ENCODE measurements at regions not wholly inside any gene's neighbourhood (a gene's known extent, or its start where the extent isn't known, plus 50 kb on each side); places are given as distances from the start of the nearest gene placed in this dataset.

DNA sequence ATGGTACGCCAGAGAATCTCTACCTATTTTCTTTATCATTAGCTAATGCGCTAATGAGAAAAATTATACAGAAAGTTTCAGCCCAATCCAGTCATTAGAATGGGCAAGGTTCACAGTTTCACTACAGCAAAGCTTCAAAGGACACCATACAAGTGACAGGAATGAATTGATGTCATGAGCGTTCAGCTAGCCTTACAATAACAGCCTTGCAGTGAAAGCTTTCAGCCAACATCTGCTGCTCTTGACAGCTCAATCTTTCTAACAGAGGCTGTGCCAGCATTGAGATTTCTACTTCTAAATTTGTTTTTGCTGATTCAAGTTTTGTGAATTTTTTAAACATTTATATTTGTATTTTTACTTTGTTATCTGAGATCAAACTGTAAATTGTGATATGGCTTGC is 302.4 kb upstream of the FAM174A start:
- no peaks in the 10 kb centered on the region for H3K36me3 ChIP-seq
- TF ChIP-seq POLR2A (IDR thresholded peaks at IDR 0.05): no peak
- no peak for TF ChIP-seq EP300 (IDR thresholded peaks at IDR 0.05)
- TF ChIP-seq CTCF (IDR thresholded peaks at IDR 0.05): no peak
- no peak for TF ChIP-seq POLR2AphosphoS5 (IDR thresholded peaks at IDR 0.05)
- no peaks in the 10 kb centered on the region for H3K27me3 ChIP-seq
- no peaks in the 10 kb centered on the region for H3K4me1 ChIP-seq
- no peak overlapping the region for H3K4me3 ChIP-seq
- H3K27ac ChIP-seq: no peak overlapping the region
- H3K9me3 ChIP-seq: peaks cover 7% of the 10 kb centered on the region
- DNase-seq (ENCODE audit: low spot score in 2 of 2): no peak
- 71% methylated on average over 3 of the region's 3 CpGs for WGBS

- Histone ChIP-seq H3K27me3 (no peaks in the 10 kb centered on the region), H3K4me1 (no peaks in the 10 kb centered on the region), H3K4me3 (no peak overlapping the region), H3K9me3 (no peaks in the 10 kb centered on the region), H3K36me3 (no peaks in the 10 kb centered on the region), H3K27ac (no peak overlapping the region)
- 78% methylated on average over 1 of the region's 1 CpG for WGBS
- TF ChIP-seq EP300 (IDR thresholded peaks at IDR 0.05) (no peak), POLR2A (IDR thresholded peaks at IDR 0.05) (no peak), CTCF (IDR thresholded peaks at IDR 0.05) (no peak), POLR2AphosphoS5 (IDR thresholded peaks at IDR 0.05) (no peak)
- no peak for DNase-seq (ENCODE audit: low spot score in 2 of 2)
Measured at GRCh38 chr5:100188778-100189177, 346.4 kb upstream of the FAM174A start.

DNA sequence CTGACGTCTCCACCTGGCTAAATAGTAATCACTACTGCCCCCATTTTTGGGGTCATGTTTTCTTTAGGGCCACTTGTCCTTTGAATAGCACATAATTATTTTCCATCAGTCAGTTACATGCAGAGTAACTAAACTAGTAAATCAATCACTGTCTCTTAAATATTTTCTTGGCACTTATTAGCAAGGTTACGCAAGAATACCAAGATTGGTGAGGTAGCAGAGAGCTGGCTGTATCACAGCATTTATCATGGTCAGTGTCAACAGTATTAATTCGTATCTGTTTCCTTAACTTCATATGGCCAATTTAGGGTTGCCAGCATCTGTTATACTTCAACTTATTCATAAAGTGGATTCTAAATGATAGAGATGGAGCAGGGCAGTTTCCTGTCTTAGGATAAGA is 346.8 kb upstream of the FAM174A start:
- Histone ChIP-seq H3K4me3 (no peak overlapping the region), H3K36me3 (no peaks in the 10 kb centered on the region), H3K27ac (no peak overlapping the region), H3K4me1 (no peaks in the 10 kb centered on the region), H3K27me3 (no peaks in the 10 kb centered on the region), H3K9me3 (no peaks in the 10 kb centered on the region)
- WGBS: 63% methylated on average over 3 of the region's 3 CpGs
- TF ChIP-seq CTCF (IDR thresholded peaks at IDR 0.05): no peak
- no peak for TF ChIP-seq EP300 (IDR thresholded peaks at IDR 0.05)
- no peak for TF ChIP-seq POLR2AphosphoS5 (IDR thresholded peaks at IDR 0.05)
- no peak for TF ChIP-seq POLR2A (IDR thresholded peaks at IDR 0.05)
- DNase-seq (ENCODE audit: low spot score in 2 of 2): no peak

DNA sequence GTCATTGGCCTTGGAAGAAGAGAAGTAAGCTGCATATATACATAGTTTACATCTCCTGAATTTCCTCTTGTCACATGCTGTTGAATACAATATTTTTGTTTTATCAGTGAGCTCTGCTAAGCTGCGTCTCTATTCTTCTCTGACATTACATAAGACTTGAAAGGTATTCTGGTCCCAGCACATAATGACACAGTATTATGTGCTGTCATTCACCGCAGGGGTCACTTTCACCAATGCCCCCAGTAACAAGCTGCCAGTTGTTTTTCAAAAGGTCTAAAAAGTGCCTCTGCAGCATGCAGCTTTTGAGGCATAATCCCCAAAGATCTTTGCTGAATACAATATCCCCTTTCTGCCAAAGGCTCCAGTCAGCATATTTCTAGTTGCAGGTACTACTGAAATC is 349.0 kb upstream of the FAM174A start:
- Histone ChIP-seq H3K4me1 (no peaks in the 10 kb centered on the region), H3K4me3 (no peak overlapping the region), H3K36me3 (no peaks in the 10 kb centered on the region), H3K27ac (no peak overlapping the region), H3K27me3 (no peaks in the 10 kb centered on the region), H3K9me3 (no peaks in the 10 kb centered on the region)
- WGBS: 82% methylated on average over 2 of the region's 2 CpGs
- no peak for DNase-seq (ENCODE audit: low spot score in 2 of 2)
- TF ChIP-seq POLR2A (IDR thresholded peaks at IDR 0.05) (no peak), CTCF (IDR thresholded peaks at IDR 0.05) (no peak), EP300 (IDR thresholded peaks at IDR 0.05) (no peak), POLR2AphosphoS5 (IDR thresholded peaks at IDR 0.05) (no peak)

DNA sequence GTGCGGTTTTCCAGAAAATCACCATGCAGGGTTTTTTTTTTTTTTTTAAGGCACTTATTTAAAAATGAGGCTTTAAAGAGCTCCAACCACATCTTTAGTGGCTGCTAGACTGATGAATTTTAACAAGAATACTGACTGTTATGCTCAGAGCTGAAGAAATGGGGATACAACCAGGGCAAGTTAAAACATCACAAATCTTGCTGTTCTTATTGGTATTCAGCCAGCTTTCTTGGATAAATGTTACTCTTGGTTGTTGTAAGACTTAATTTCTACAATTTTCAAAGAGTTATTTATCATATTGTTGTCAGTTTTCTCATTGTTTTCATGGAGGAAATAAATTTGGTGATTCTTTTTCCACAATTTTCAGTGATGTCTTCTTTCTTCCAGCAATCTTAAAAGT is 352.8 kb upstream of the FAM174A start:
- Histone ChIP-seq H3K27me3 (no peaks in the 10 kb centered on the region), H3K27ac (no peak overlapping the region), H3K36me3 (no peaks in the 10 kb centered on the region), H3K4me1 (no peaks in the 10 kb centered on the region), H3K4me3 (no peak overlapping the region), H3K9me3 (no peaks in the 10 kb centered on the region)
- DNase-seq (ENCODE audit: low spot score in 2 of 2): no peak
- TF ChIP-seq EP300 (IDR thresholded peaks at IDR 0.05): no peak
- no peak for TF ChIP-seq POLR2AphosphoS5 (IDR thresholded peaks at IDR 0.05)
- no peak for TF ChIP-seq CTCF (IDR thresholded peaks at IDR 0.05)
- no peak for TF ChIP-seq POLR2A (IDR thresholded peaks at IDR 0.05)
- 83% methylated on average over 1 of the region's 1 CpG for WGBS
